Colonic mucosa (tissue), 4 donors: ENCODE measurements at regions not wholly inside any gene's neighbourhood (a gene's known extent, or its start where the extent isn't known, plus 50 kb on each side); places are given as distances from the start of the nearest gene placed in this dataset.

Experiments
- DNase-seq: peaks from one replicate; pipeline ENCODE4 v3.0.0-alpha.2; 2020
- H3K27ac ChIP-seq: fragments of 200-600 bp; one replicate; pipeline ENCODE4 v1.8.0; 2021
- H3K27me3 ChIP-seq: fragments of 200-600 bp; one replicate; pipeline ENCODE4 v1.8.0; 2021
- H3K36me3 ChIP-seq: fragments of 200-600 bp; one replicate; pipeline ENCODE4 v1.8.0; 2021
- H3K4me1 ChIP-seq: fragments of 200-600 bp; one replicate; pipeline ENCODE4 v1.8.0; 2021; ENCODE audit warnings: mild to moderate bottlenecking
- H3K4me3 ChIP-seq: fragments of 200-600 bp; one replicate; pipeline ENCODE4 v1.8.0; 2021
- H3K9ac ChIP-seq, 2 donors: one replicate each; pipeline ENCODE4 v1.7.0; 2013; ENCODE audit warnings: control low read depth in 2 of 2, low read depth in 2 of 2, low read length in 2 of 2
- H3K9me3 ChIP-seq: fragments of 200-600 bp; one replicate; pipeline ENCODE4 v1.8.0; 2021
- CTCF ChIP-seq: fragments of 200-600 bp; IDR thresholded peaks from one replicate; pipeline ENCODE4 v1.8.0; 2022; ENCODE audit warnings: antibody characterized with exemption, mild to moderate bottlenecking
- intact Hi-C: fragments of 100-400 bp; cut with DNase I; formaldehyde crosslinking; loops from one replicate; pipeline ENCODE4 v1.14.1; 2022
- donor health status: healthy.
- donor health status: DM: no; HTN: no; CAD: no.
- donor health status: DM: no; HTN: no; CAD: no.

GRCh38 chr7:86469680-86470295 lies 173.9 kb upstream of the GRM3 start:
- no peak overlapping the region for H3K9ac ChIP-seq
- no peaks in the 10 kb centered on the region for H3K4me1 ChIP-seq
- intact Hi-C loops: loop anchor here (5.0 kb wide), 1 partner anchor 582 kb away; no protein-coding TSS in a partner anchor
- DNase-seq: peak; percentile 62
- TF ChIP-seq CTCF: peak; percentile 56
- no peak overlapping the region for H3K4me3 ChIP-seq
- H3K27me3 ChIP-seq: no peaks in the 10 kb centered on the region
- H3K9me3 ChIP-seq: no peaks in the 10 kb centered on the region
- H3K27ac ChIP-seq: no peak overlapping the region
- no peaks in the 10 kb centered on the region for H3K36me3 ChIP-seq

GRCh38 chr7:86454753-86455152 lies 189.0 kb upstream of the GRM3 start:
- H3K4me3 ChIP-seq: no peak overlapping the region
- intact Hi-C loops: no loop called here
- DNase-seq: no peak
- no peaks in the 10 kb centered on the region for H3K36me3 ChIP-seq
- H3K27me3 ChIP-seq: no peaks in the 10 kb centered on the region
- no peak for TF ChIP-seq CTCF
- no peak overlapping the region for H3K27ac ChIP-seq
- H3K9me3 ChIP-seq: no peaks in the 10 kb centered on the region
- H3K4me1 ChIP-seq: no peaks in the 10 kb centered on the region
- H3K9ac ChIP-seq: no peak overlapping the region

- no peak overlapping the region for H3K9ac ChIP-seq
- no peak overlapping the region for H3K27ac ChIP-seq
- H3K27me3 ChIP-seq: no peaks in the 10 kb centered on the region
- TF ChIP-seq CTCF: no peak
- intact Hi-C loops: no loop called here
- no peaks in the 10 kb centered on the region for H3K4me1 ChIP-seq
- no peak overlapping the region for H3K4me3 ChIP-seq
- H3K9me3 ChIP-seq: no peaks in the 10 kb centered on the region
- no peak for DNase-seq
- H3K36me3 ChIP-seq: no peaks in the 10 kb centered on the region
Measured at GRCh38 chr7:86453454-86453853, 190.3 kb upstream of the GRM3 start.

- no peak overlapping the region for H3K4me3 ChIP-seq
- no peak for TF ChIP-seq CTCF
Measured at GRCh38 chr7:86448856-86449255, 194.9 kb upstream of the GRM3 start.

GRCh38 chr7:86445285-86445684 lies 198.4 kb upstream of the GRM3 start:
- no peaks in the 10 kb centered on the region for H3K4me1 ChIP-seq
- H3K27ac ChIP-seq: no peak overlapping the region
- intact Hi-C loops: no loop called here
- H3K36me3 ChIP-seq: no peaks in the 10 kb centered on the region
- no peak overlapping the region for H3K9ac ChIP-seq
- no peaks in the 10 kb centered on the region for H3K9me3 ChIP-seq
- no peak for TF ChIP-seq CTCF
- H3K27me3 ChIP-seq: no peaks in the 10 kb centered on the region
- no peak overlapping the region for H3K4me3 ChIP-seq
- DNase-seq: no peak

More at GRCh38 chr7:86448856-86449255, 194.9 kb upstream of the GRM3 start:
- no peaks in the 10 kb centered on the region for H3K9me3 ChIP-seq
- H3K27ac ChIP-seq: no peak overlapping the region
- no peak overlapping the region for H3K9ac ChIP-seq
- intact Hi-C loops: no loop called here
- no peaks in the 10 kb centered on the region for H3K4me1 ChIP-seq
- DNase-seq: no peak
- no peaks in the 10 kb centered on the region for H3K36me3 ChIP-seq
- no peaks in the 10 kb centered on the region for H3K27me3 ChIP-seq
